22Rv1 (cell line): ENCODE measurements at regions not wholly inside any gene's neighbourhood (a gene's known extent, or its start where the extent isn't known, plus 50 kb on each side); places are given as distances from the start of the nearest gene placed in this dataset.
A peak's percentile ranks its signal among the peaks of the same experiment; 100 is the strongest.
"Not testable (repeated sequence)": the region's sequence is repeated elsewhere in the genome, so short reads cannot be mapped to it uniquely, and the experiment has no call there.

Source experiments
- H3K27ac ChIP-seq: fragments of 450-650 bp; 2 replicates; pipeline ENCODE4 v1.5.1; 2017
- ZFX ChIP-seq: fragments of 450-650 bp; IDR thresholded peaks from 2 replicates; pipeline ENCODE4 v1.6.1; 2017; ENCODE audit warnings: antibody characterized with exemption, borderline replicate concordance
- TF ChIP-seq, protein P1 (sequence below): fragments of 450-650 bp; IDR thresholded peaks from 2 replicates; pipeline ENCODE4 v1.5.1; 2017; ENCODE audit warnings: mild to moderate bottlenecking

DNA sequence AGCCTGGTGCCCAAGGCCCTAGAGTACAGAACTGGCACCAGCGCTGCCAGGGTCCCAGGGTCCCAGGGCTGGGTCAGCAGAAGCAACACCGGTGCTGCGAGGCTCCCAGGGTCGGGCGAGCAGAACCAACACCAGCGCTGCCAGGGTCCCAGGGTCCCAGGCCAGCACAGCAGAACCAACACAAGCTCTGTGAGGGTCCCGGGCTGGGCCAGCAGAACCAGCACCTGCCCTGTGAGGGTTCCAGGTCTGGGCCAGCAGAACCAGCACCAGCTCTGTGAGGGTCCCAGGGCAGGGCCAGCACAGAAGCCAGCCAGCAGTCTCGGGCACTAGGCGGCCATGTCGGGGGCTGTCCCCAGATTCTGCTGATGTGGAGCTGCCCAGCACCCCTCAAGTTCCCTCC is 93.1 kb downstream of the GALR1 start:
- no peak overlapping the region for H3K27ac ChIP-seq
- TF ChIP-seq ZFX = no peak
- TF ChIP-seq, protein P1, sequence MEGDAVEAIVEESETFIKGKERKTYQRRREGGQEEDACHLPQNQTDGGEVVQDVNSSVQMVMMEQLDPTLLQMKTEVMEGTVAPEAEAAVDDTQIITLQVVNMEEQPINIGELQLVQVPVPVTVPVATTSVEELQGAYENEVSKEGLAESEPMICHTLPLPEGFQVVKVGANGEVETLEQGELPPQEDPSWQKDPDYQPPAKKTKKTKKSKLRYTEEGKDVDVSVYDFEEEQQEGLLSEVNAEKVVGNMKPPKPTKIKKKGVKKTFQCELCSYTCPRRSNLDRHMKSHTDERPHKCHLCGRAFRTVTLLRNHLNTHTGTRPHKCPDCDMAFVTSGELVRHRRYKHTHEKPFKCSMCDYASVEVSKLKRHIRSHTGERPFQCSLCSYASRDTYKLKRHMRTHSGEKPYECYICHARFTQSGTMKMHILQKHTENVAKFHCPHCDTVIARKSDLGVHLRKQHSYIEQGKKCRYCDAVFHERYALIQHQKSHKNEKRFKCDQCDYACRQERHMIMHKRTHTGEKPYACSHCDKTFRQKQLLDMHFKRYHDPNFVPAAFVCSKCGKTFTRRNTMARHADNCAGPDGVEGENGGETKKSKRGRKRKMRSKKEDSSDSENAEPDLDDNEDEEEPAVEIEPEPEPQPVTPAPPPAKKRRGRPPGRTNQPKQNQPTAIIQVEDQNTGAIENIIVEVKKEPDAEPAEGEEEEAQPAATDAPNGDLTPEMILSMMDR = no peak

DNA sequence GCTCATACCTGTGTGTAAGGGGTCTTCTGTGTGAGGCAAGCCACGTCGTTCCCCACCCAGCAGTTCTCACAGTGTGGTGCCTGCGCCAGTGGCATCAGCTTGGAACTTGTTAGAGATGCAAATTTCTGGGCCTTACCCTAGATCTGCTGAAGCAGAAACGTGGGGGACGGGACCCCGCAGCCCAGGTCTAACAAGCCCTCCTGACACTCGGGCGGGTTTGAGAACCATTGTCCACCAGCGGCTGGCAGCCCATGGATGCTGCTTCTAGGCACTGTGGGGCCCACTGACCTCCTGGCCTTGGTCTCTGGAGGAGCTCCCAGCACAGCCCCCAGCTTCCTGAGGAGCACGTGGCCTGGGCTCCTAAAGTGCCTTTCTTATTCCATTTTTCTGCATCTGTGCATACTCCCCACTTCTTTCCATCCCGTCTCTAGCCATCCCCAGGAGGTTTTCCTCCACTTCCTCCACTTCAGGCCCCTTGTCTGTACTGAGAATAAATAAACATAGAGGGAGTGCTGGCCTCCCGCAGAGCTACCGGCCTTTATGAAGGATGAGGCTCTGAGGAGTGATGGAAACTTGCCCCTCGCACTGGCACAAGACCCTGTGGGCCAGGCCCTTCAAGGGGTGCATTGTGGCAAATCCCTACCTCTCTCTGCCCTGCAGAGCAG is 94.3 kb downstream of the GALR1 start:
- no peak for TF ChIP-seq ZFX
- TF ChIP-seq, protein P1 = no peak
- H3K27ac ChIP-seq = no peak overlapping the region

DNA sequence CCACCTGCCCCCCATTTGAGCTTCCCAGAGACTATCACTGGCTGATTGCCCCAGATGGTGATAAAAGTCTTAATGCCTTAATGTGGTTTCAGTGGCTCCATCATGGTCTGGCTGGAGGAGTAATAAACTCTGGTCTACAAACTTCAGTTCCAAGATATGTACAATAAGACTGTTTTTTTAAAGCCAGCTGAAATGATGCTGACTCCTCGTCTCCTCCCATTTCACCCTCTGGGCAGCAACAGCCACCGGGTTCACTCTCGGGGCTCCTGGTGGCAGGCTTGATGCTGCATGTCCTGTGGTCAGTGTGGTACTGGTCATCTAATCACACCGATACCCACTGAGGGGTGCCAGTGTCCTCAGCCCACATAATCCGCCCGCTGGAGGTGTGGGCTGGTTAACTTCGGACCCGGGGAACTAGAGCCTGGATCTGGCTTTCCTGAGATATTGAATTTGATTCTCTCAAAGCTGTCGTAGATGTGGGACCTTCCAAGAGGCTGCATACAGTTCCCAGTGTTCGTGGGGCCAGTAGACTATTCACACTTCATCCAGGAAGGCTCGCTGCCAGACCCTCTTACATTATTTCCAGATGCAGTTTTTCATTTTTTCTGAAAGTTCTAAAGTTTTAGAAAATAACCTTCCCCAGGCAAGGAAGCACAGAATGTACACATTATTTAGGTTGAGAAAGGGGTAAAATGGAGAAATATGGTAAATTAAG is 95.3 kb downstream of the GALR1 start:
- TF ChIP-seq, protein P1 = no peak
- no peak for TF ChIP-seq ZFX
- H3K27ac ChIP-seq = no peak overlapping the region

DNA sequence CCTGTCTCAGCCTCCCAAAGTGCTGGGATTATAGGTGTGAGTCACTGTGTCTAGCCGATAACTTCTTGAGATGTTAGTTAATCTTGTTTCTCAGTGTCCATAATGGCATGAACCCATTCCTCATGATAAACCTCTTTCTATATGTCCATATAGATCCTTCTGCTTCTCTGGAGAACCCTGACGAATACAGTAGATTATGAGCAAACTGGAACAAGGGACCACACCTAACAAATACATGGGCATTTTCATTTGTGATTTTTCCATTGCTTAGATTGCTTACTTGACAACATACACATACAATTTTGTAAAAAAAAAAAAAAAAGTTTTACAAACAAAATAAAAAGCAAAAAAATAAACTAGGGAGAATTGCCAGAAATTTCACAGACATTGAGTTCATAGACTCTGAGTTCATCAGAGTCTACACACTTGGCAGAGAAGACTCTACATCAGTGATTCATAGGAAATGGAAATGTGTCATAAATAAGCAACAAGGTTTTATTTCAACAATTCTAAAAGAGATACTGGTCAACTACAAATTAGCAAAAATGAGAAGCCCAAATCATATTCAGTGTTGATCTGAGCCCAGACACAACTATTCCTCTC is 96.7 kb downstream of the GALR1 start:
- no peak for TF ChIP-seq ZFX
- TF ChIP-seq, protein P1 = no peak
- no peak overlapping the region for H3K27ac ChIP-seq

DNA sequence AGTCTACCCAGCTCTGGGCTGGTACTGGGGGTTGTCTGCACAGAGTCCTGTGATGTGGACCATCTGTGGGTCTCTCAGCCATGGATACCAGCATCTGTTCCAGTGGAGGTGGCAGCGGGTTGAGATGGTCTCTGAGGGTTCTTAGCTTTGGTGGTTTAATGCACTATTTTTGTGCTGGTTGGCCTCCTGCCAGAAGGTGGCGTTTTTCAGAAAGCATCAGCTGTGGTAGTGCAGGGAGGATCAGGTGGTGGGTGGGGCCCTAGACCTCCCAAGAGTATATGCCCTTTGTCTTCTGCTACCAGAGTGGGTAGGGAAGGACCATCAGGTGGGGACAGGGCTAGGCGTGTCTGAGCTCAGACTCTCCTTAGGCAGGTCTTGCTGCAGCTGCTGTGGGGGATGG is 103.7 kb downstream of the GALR1 start:
- TF ChIP-seq, protein P1 = peak; percentile 10; the same call in 1 of the 2 replicates
- not testable (repeated sequence) for H3K27ac ChIP-seq

DNA sequence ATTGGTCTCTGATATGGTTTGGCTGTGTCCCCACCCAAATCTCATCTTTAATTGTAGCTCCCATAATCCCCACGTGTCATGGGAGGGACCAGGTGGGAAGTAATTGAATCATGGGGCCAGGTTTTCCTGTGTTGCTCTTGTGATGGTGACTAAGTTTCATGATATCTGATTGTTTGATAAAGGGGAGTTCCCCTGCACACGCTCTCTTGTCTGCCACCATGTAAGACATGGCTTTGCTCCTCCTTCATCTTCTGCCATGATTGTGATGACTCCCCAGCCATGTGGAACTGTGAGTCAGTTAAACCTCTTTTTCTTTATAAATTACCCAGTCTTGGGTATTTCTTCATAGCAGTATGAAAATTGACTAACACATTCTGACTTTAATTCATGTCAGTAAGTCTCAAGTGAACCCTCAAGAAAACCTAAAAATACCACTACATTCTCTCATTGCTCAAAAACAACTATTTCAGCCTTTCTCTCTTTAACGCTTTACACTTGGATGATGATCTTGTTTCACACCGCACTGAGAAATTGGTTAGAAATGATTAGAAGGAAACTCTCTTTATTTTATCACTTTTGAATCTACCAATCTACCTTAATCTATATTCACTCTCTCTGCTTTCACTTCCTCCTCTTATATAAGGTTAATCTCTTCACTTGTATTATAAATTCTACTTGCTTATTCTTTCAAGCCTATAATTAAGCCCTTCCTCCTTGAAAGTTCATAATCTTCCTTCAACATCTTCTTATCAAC is 110.1 kb downstream of the GALR1 start:
- H3K27ac ChIP-seq = no peak overlapping the region
- TF ChIP-seq ZFX = no peak
- TF ChIP-seq, protein P1 = no peak
